C1 segment of cervical spinal cord (tissue), 14 donors: ENCODE measurements at regions not wholly inside any gene's neighbourhood (a gene's known extent, or its start where the extent isn't known, plus 50 kb on each side); places are given as distances from the start of the nearest gene placed in this dataset.

ENCODE experiments used
- DNase-seq, 14 donors: peaks; one replicate each; lab custom pipeline; 2025; lab: John Stamatoyannopoulos, UW

GRCh38 chr5:77948476-77948875 is 172.3 kb upstream of the TBCA start:
- no peak for DNase-seq

GRCh38 chr5:77947041-77947428 is 170.9 kb upstream of the TBCA start:
- DNase-seq: no peak

- peak in 1 of 14 donors; percentile 11 for DNase-seq
Observed at GRCh38 chr5:77946381-77947040, 170.4 kb upstream of the TBCA start.

GRCh38 chr5:77945874-77946273 is 169.7 kb upstream of the TBCA start:
- DNase-seq: peak in 11 of 14 donors; percentile 1 to 48 (median 27)

- DNase-seq: no peak
Observed at GRCh38 chr5:77944757-77945340, 168.7 kb upstream of the TBCA start.

- DNase-seq: no peak
Observed at GRCh38 chr5:77943851-77944250, 167.7 kb upstream of the TBCA start.

- DNase-seq: no peak
Observed at GRCh38 chr5:77942578-77943239, 166.6 kb upstream of the TBCA start.

GRCh38 chr5:77937015-77937908 is 161.1 kb upstream of the TBCA start:
- no peak for DNase-seq

GRCh38 chr5:77936365-77936693 is 160.2 kb upstream of the TBCA start:
- no peak for DNase-seq

GRCh38 chr5:77935506-77936364 is 159.6 kb upstream of the TBCA start:
- DNase-seq: no peak

GRCh38 chr5:77928776-77929300 is 152.7 kb upstream of the TBCA start:
- no peak for DNase-seq

GRCh38 chr5:77926337-77926736 is 150.2 kb upstream of the TBCA start:
- DNase-seq: no peak

GRCh38 chr5:77925503-77925902 is 149.4 kb upstream of the TBCA start:
- DNase-seq: no peak

GRCh38 chr5:77924081-77924480 is 147.9 kb upstream of the TBCA start:
- DNase-seq: no peak

GRCh38 chr5:77923666-77924065 is 147.5 kb upstream of the TBCA start:
- no peak for DNase-seq

- no peak for DNase-seq
Observed at GRCh38 chr5:77921094-77921768, 145.1 kb upstream of the TBCA start.

GRCh38 chr5:77920359-77921058 is 144.4 kb upstream of the TBCA start:
- no peak for DNase-seq

GRCh38 chr5:77915346-77915745 is 139.2 kb upstream of the TBCA start:
- DNase-seq: no peak

- DNase-seq: no peak
Observed at GRCh38 chr5:77912721-77913120, 136.6 kb upstream of the TBCA start.
